ENCODE measurements at regions not wholly inside any gene's neighbourhood (a gene's known extent, or its start where the extent isn't known, plus 50 kb on each side); places are given as distances from the start of the nearest gene placed in this dataset.

DNA sequence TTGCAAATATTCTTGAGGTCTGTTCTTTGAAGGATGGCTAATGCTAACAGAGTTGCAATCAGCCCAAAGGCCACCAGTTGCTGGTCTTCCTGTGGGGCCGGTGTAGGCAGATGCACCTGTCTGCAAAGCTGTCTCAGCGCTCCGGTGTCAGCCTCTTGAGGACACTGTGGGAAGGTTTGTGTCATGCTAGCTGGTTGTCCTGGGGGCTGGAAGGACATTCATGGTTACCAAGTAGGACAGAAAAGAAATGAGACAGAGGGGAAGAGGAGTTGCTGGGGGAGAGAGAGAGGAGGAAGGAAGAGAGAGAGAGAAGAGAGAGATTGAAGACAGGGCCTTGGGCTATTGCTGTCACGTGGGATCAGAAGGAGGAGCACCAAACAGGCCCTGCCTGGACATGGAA, 639.6 kb upstream of the HS6ST1 start:
- TF ChIP-seq, protein P1, sequence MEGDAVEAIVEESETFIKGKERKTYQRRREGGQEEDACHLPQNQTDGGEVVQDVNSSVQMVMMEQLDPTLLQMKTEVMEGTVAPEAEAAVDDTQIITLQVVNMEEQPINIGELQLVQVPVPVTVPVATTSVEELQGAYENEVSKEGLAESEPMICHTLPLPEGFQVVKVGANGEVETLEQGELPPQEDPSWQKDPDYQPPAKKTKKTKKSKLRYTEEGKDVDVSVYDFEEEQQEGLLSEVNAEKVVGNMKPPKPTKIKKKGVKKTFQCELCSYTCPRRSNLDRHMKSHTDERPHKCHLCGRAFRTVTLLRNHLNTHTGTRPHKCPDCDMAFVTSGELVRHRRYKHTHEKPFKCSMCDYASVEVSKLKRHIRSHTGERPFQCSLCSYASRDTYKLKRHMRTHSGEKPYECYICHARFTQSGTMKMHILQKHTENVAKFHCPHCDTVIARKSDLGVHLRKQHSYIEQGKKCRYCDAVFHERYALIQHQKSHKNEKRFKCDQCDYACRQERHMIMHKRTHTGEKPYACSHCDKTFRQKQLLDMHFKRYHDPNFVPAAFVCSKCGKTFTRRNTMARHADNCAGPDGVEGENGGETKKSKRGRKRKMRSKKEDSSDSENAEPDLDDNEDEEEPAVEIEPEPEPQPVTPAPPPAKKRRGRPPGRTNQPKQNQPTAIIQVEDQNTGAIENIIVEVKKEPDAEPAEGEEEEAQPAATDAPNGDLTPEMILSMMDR (IDR thresholded peaks at IDR 0.05; ENCODE audit: extremely low read depth in 1 of 2, insufficient read depth in 1 of 2, low read depth in 1 of 2, low read length in 2 of 2), result no peak
- no peak for TF ChIP-seq POLR2A (IDR thresholded peaks at IDR 0.05; ENCODE audit: low read depth, low read length)
